GM18499 (cell line): ENCODE measurements at regions not wholly inside any gene's neighbourhood (a gene's known extent, or its start where the extent isn't known, plus 50 kb on each side); places are given as distances from the start of the nearest gene placed in this dataset.

Experiments
- ATAC-seq: cut with Tn5 transposase; IDR thresholded peaks from one replicate; pipeline ENCODE4 v1.9.1; 2021; ENCODE audit warnings: moderate number of reproducible peaks; ENCODE audit not compliant: insufficient read depth, unreplicated experiment

DNA sequence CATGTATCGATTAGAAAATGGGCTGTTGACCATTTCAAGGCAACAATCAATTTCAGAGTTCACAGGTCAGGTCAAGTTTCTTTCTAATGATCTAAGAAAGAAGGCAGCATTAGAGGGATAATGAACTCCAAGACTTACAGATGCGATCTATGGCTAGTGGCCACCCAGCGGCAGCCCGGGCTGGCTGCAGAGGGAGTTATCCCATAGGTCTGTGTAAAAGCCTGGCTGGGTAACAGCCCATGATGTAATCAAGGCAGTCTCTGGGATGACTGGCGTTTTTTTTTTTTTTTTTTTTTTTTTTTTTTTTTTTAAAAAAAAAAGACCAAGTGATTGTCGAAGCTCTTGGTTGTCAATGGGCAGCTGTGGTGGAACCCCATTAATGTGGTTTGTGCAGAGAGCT is 171.1 kb upstream of the SKOR2 start:
- ATAC-seq = no peak

- ATAC-seq = no peak
Observed at GRCh38 chr18:47420130-47420529, 168.7 kb upstream of the SKOR2 start.

- ATAC-seq = no peak
Observed at GRCh38 chr18:47418746-47419145, 167.3 kb upstream of the SKOR2 start.

DNA sequence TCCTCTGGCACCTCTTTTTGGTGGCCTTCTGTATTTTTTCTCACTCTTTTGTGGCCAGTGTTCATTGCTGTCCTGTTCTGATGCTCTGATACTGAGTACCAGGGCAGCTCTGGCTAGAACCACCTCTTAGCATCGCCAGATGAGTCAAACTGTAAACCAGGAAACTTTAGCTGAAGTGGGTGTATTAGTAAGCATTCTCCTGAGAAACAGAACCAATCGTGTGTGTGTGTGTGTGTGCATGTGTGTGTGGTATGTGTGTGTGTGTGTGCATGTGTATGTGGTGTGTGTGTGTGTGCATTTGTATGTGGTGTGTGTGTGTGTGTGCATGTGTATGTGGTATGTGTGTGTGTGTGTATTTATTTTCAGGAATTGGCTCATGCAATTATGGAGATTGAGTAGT is 166.3 kb upstream of the SKOR2 start:
- ATAC-seq = no peak

- no peak for ATAC-seq
Observed at GRCh38 chr18:47415881-47416280, 164.4 kb upstream of the SKOR2 start.

DNA sequence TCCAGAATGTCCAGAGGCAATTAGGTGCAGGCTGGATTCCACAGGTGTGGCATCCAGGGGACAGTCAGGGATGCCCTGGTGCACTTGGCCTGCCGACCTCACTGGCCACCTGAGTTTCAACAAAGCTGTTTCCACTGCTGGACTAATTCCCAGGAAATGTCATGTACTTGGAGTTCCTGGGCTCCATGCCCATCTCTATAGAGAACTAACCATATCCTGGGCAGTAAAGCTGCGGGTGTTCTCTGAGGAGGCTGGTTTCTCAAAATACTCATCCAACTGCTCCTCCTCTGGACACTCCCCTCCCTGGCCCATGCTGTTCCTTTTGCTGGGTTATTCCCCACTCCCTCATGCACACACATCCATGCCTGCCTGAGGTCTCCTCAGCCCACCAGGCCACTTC is 161.9 kb upstream of the SKOR2 start:
- ATAC-seq = no peak

DNA sequence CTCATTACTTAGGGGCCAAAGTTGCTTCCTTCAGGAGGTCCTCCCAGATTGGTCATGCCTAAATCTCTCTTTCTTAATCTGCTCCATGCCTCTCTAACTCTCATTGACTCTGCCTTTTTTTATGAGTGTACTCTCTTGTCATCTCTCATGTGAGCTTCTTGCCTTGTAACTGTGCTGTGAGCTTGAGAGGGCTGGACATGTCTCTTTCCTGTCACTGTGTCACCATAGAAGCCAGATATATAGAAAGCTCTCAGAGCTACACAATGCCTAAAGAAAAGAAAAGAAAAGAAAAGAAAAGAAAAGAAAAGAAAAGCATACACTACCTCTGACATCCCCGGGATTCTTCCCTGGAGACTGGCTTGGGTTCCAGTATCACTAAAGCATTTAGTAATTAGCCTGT is 161.5 kb upstream of the SKOR2 start:
- ATAC-seq = no peak

GRCh38 chr18:47411159-47411558 is 159.7 kb upstream of the SKOR2 start:
- ATAC-seq = no peak

- ATAC-seq = no peak
Observed at GRCh38 chr18:47410139-47410538, 158.7 kb upstream of the SKOR2 start.

DNA sequence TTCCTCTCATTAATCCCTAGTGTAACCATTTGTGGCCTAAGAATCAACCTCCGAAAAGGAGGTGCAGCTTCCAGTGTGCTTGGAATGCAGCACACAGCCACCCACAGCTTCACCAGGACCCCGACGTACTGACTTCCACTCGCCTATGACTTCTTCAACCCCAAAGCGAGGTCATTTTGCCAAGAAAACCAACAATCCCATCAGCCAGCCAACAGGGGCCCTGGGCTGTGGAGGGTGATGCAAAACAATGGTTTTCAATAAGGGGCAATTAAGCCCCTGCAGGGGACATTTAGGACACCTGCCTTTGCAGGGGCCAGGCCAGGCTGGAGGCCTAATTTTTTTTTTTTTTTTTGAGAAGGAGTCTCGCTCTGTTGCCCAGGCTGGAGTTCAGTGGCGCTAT is 158.1 kb upstream of the SKOR2 start:
- ATAC-seq = no peak

- no peak for ATAC-seq
Observed at GRCh38 chr18:47407736-47408135, 156.3 kb upstream of the SKOR2 start.

DNA sequence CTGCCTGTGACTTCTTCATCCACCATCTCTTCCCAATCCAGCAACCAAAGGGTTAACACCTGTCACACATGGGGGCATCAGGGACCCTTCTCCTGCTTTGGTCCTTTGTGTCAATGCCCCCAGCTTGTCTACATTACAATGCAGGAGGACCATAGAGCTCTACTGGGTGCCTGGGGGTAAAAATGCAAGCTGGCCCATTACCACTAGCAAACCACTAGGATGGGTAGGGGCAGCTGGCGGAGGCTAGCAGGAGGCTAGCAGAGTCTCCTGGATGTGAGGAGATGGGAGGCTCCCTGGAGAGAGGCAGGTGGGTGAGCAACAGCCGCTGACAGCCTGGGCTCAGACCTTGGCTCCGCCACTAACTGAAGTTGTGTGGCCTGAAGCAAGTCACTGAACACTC is 153.4 kb upstream of the SKOR2 start:
- ATAC-seq = no peak

GRCh38 chr18:47403949-47404348 is 152.5 kb upstream of the SKOR2 start:
- no peak for ATAC-seq

DNA sequence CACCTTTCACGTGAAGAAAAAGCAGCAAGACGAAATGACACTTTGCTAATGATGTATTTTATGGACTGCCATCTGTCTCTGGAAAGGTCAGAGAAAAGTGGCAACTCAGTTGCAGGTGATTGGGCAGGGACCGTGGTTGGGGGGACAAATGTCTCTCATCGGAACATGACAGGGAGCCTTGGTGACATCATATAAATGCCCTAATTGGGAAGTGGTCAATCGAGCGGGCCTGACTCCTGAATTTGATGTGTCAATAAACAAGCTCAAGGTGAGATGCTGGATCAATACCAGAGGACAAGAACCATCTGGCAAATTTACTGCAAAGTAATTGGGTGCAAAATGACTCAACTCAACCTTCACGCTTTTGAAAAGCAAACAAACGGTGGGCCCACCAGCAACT is 151.9 kb upstream of the SKOR2 start:
- no peak for ATAC-seq

DNA sequence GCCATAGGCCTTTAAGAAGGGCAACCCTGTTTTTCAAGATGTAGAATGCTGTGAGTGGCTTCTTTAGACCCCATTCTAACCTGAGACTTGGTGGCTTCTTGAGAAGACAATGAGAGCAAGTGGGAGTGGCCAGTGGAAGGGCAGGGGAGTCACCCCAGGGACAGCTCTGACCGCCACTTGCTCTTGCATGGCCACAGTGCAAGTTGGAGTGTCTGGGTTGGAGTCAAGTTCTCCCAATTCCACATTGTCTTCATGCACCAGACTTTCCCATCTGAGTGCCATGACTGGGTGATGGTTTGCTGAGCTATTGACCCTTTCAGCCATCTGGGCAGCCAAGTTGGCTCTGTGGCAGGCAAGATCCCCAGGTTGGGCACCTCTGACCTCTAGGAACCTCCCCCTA is 148.0 kb upstream of the SKOR2 start:
- ATAC-seq = no peak

- ATAC-seq = no peak
Observed at GRCh38 chr18:47397671-47398319, 146.3 kb upstream of the SKOR2 start.

GRCh38 chr18:47391665-47392064 is 140.2 kb upstream of the SKOR2 start:
- no peak for ATAC-seq

- ATAC-seq = no peak
Observed at GRCh38 chr18:47390410-47391024, 139.1 kb upstream of the SKOR2 start.

DNA sequence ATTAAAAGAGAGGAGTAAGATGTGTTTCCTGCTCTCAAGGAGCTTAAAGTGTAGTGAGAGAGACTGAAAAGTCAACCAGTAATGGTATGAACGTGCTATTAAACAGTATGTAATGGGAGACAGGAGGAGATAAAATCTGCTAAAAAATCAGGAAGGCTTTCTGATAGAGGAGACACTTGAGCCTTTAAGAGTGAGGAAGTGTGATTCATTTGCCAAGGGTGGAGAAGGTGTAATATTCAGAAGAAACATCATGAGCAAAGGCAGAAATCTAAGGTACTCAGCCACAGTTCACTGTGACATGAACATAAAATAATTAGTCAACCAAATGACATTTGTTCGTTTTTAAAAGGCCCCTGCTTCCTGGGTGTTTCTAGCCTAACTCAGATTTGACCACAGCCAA is 137.8 kb upstream of the SKOR2 start:
- no peak for ATAC-seq

GRCh38 chr18:47387864-47388263 is 136.4 kb upstream of the SKOR2 start:
- no peak for ATAC-seq

- ATAC-seq = no peak
Observed at GRCh38 chr18:47383729-47384128, 132.3 kb upstream of the SKOR2 start.

GRCh38 chr18:47381975-47382570 is 130.6 kb upstream of the SKOR2 start:
- no peak for ATAC-seq
